ENCODE measurements at regions not wholly inside any gene's neighbourhood (a gene's known extent, or its start where the extent isn't known, plus 50 kb on each side); places are given as distances from the start of the nearest gene placed in this dataset.

DNA sequence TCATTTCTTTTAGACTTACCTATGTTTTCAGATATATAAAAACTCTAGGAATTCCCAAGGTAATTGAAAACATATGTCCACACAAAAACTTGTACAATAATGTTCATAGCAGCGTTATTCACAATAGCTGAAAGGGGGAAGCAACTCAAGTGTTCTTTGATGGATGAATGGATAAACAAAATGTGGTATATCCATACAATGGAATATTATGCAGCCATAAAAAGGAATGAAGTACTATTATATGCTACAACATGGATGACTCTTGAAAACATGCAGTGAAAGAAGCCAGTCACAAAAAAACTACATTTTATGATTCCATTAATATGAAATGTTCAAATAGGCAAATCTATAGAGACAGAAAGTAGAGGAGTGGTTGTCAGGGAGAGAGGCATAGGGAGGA, 62.2 kb upstream of the WDR26 start:
- H3K27me3 Mint-ChIP-seq = no peaks in the 10 kb centered on the region
- POLR2A ChIA-PET = no interaction called here
- H3K4me3 Mint-ChIP-seq = no peak overlapping the region
- TF ChIP-seq, protein P1, sequence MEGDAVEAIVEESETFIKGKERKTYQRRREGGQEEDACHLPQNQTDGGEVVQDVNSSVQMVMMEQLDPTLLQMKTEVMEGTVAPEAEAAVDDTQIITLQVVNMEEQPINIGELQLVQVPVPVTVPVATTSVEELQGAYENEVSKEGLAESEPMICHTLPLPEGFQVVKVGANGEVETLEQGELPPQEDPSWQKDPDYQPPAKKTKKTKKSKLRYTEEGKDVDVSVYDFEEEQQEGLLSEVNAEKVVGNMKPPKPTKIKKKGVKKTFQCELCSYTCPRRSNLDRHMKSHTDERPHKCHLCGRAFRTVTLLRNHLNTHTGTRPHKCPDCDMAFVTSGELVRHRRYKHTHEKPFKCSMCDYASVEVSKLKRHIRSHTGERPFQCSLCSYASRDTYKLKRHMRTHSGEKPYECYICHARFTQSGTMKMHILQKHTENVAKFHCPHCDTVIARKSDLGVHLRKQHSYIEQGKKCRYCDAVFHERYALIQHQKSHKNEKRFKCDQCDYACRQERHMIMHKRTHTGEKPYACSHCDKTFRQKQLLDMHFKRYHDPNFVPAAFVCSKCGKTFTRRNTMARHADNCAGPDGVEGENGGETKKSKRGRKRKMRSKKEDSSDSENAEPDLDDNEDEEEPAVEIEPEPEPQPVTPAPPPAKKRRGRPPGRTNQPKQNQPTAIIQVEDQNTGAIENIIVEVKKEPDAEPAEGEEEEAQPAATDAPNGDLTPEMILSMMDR (IDR thresholded peaks at IDR 0.05) = no peak
- no peak for ATAC-seq (ENCODE audit: low read depth)
- H3K9me3 Mint-ChIP-seq = peaks cover 4% of the 10 kb centered on the region
- DNase-seq = no peak
- CTCF ChIA-PET = interaction anchor here (1.1 kb wide), 1 partner anchor 17 kb away, joined by 4 read pairs; no protein-coding TSS in a partner anchor
- H3K36me3 Mint-ChIP-seq (ENCODE audit: low read depth) = no peaks in the 10 kb centered on the region
- H3K27ac Mint-ChIP-seq = no peak overlapping the region
- intact Hi-C loops (cut with micrococcal nuclease) = no loop called here
- H3K4me1 Mint-ChIP-seq = peaks cover 17% of the 10 kb centered on the region

DNA sequence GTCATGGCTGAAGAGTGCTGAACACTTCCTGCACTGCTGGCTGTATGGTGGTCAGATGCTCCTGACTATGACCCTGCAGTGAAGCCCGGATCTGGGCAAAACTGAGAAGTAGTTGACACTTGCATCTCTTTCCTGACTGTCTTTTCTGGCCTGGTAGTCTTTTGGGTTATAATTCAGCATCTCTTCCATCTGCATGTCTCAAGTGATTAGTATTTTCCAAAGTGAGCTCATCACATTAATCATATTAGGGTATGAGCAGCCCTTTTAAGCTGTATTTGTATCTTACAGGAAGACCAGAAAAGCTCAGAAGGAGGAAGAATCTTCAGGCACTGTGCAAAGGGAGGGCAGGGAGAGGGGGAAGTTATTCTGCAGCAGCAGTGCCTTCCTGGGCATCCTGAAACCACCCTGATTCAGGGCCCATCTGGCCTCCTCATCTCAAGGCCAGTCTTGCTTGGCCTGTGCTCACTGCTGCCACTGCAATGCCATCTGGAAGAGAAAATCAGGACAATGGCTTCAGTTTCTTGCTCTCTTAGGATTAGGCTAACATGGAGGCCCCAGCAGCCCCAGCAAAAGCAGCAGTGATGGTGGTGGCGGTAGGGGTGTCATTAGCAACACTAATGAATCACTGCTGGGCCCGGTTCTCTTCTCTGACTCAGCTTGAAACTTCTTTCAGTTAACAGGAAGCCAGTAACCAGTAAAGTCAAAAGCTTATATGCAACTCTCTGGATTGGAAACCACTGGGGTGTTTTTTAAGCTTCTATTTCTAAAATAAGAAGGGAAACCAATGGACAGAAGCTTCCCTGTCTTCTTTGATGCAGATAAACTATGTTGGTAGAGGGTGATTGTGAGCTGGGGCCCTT, 63.3 kb upstream of the WDR26 start:
- CTCF ChIA-PET = interaction anchor here (1.1 to 1.3 kb wide), 2 partner anchors 15 to 16 kb away, joined by 4 to 6 read pairs; no protein-coding TSS in a partner anchor
- H3K36me3 Mint-ChIP-seq (ENCODE audit: low read depth) = no peaks in the 10 kb centered on the region
- peak; percentile 92 for ATAC-seq (ENCODE audit: low read depth)
- TF ChIP-seq, protein P1 (IDR thresholded peaks at IDR 0.05) = no peak
- peaks cover 4% of the 10 kb centered on the region for H3K9me3 Mint-ChIP-seq
- POLR2A ChIA-PET = interaction anchor here (0.7 to 1.9 kb wide), 2 partner anchors 63 to 1426 kb away, joined by 3 to 5 read pairs; partner anchors contain the start of genes PYCR2 and WDR26
- intact Hi-C loops (cut with micrococcal nuclease) = no loop called here
- peak overlapping the region; percentile 11 for H3K4me3 Mint-ChIP-seq
- H3K4me1 Mint-ChIP-seq = peaks cover 22% of the 10 kb centered on the region
- no peak for DNase-seq
- peak overlapping the region; percentile 72 for H3K27ac Mint-ChIP-seq
- H3K27me3 Mint-ChIP-seq = no peaks in the 10 kb centered on the region

DNA sequence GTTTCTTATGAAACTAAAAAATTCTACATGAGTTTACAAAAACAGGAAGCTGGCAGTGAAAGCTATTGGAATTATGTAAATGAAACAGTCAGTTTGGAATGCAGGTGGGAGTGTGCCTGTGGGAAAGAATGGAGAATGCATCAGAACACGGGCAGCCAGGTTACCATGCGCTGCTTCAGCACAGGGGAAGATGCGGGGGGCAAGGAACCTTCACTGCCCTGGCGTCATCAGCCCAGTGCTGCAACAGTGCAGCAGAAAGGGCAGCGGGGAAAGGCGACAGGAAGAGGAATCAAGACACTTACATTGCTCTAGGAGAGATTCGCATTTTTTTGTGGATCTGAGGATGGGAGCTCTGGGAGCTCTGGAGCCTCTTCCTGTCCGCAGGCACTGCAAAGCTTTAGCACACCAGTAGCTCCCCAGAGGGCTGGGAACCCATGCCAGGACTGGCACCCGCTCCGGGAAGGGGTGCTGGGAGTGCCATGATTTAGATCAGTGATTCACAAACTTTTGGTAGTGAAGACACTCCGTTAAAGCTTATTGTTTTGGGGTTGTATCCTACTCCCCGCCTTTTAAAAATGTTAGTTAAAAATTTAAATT, 64.1 kb upstream of the WDR26 start:
- H3K4me1 Mint-ChIP-seq = peaks cover 29% of the 10 kb centered on the region
- H3K36me3 Mint-ChIP-seq (ENCODE audit: low read depth) = no peaks in the 10 kb centered on the region
- POLR2A ChIA-PET = interaction anchor here (0.7 to 1.9 kb wide), 2 partner anchors 64 to 1425 kb away, joined by 3 to 5 read pairs; partner anchors contain the start of genes PYCR2 and WDR26
- no peaks in the 10 kb centered on the region for H3K27me3 Mint-ChIP-seq
- no peak overlapping the region for H3K4me3 Mint-ChIP-seq
- no peak for DNase-seq
- CTCF ChIA-PET = interaction anchor here (1.1 to 1.3 kb wide), 2 partner anchors 14 to 41 kb away, joined by 3 to 6 read pairs; no protein-coding TSS in a partner anchor
- H3K9me3 Mint-ChIP-seq = peaks cover 4% of the 10 kb centered on the region
- TF ChIP-seq, protein P1 (IDR thresholded peaks at IDR 0.05) = no peak
- intact Hi-C loops (cut with micrococcal nuclease) = no loop called here
- H3K27ac Mint-ChIP-seq = peak overlapping the region; percentile 72
- ATAC-seq (ENCODE audit: low read depth) = peak; percentile 11

DNA sequence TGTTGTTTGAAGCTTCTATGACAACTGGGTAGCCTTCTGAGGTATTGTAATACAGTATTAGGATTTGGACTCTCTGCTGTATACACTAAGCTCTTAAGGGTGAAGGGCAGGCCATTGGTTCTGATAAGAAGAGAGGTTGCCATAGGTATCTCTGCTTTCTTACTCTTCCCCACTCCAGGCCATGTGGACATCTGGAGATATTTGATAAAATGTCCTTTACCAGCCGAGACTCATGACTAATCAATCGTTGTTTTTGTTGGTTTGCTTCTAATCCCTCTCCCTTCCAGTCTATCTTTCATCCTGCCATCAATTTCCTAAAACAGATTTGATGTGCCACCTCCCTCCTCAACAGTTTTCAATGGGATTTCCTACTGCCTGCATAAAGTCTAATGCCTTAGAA, 64.6 kb upstream of the WDR26 start:
- ChIA-PET CTCF (interaction anchor here (1.1 to 1.3 kb wide), 2 partner anchors 14 to 42 kb away, joined by 3 to 6 read pairs; no protein-coding TSS in a partner anchor), POLR2A (interaction anchor here (1.9 kb wide), 1 partner anchor 64 kb away, joined by 5 read pairs; the partner anchor contains the start of gene WDR26)
- no peak overlapping the region for H3K27ac Mint-ChIP-seq
- H3K36me3 Mint-ChIP-seq (ENCODE audit: low read depth) = no peaks in the 10 kb centered on the region
- TF ChIP-seq, protein P1 (IDR thresholded peaks at IDR 0.05) = no peak
- no peak overlapping the region for H3K4me3 Mint-ChIP-seq
- intact Hi-C loops (cut with micrococcal nuclease) = no loop called here
- no peaks in the 10 kb centered on the region for H3K27me3 Mint-ChIP-seq
- ATAC-seq (ENCODE audit: low read depth) (no peak), DNase-seq (no peak)
- H3K9me3 Mint-ChIP-seq = peaks cover 4% of the 10 kb centered on the region
- H3K4me1 Mint-ChIP-seq = peaks cover 34% of the 10 kb centered on the region

DNA sequence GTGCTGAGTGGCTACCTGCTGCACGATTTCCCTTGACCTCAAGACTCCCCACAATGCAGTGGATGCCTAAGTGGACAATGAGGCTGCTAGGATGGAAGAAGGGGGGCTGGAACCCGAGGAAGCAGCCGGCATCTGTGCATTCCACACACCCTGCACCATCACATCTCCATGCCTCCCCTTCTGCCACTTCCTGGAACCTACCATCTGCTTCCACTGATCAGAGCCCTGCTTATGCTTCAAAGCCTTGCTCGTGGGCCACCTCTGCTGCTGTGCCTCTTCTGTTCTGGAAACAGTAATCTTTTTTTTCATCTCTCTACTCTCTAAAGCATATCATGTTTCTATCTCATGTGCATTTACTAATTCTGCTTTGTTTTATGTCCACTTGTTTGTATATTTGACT, 66.2 kb upstream of the WDR26 start:
- Mint-ChIP-seq H3K27ac (no peak overlapping the region), H3K4me1 (peaks cover 34% of the 10 kb centered on the region), H3K36me3 (ENCODE audit: low read depth) (no peaks in the 10 kb centered on the region), H3K9me3 (peaks cover 4% of the 10 kb centered on the region), H3K4me3 (no peak overlapping the region), H3K27me3 (no peaks in the 10 kb centered on the region)
- no peak for ATAC-seq (ENCODE audit: low read depth)
- POLR2A ChIA-PET = no interaction called here
- DNase-seq = no peak
- TF ChIP-seq, protein P1 (IDR thresholded peaks at IDR 0.05) = no peak
- CTCF ChIA-PET = no interaction called here
- intact Hi-C loops (cut with micrococcal nuclease) = no loop called here

Measured in activated B cell treated with CpG ODN at 0.5 μM for 24 hours (primary cell).